Left lung (tissue), 4 donors: ENCODE measurements at regions not wholly inside any gene's neighbourhood (a gene's known extent, or its start where the extent isn't known, plus 50 kb on each side); places are given as distances from the start of the nearest gene placed in this dataset.
A peak's percentile ranks its signal among the peaks of the same experiment; 100 is the strongest.

Experiments used
- ATAC-seq: fragments of 200-7000 bp; cut with Tn5 transposase; one replicate; pipeline ENCODE4 v1.9.1; 2020; ENCODE audit warnings: moderate library complexity
- DNase-seq, 4 donors: peaks; one replicate each; pipeline ENCODE4 v3.0.0-alpha.2; 2013 to 2020
- H3K27ac ChIP-seq, 2 donors: fragments of 200-600 bp; sonication (generic) in 1 of 2; one replicate each; pipeline versions ENCODE4 v1.5.0 to v1.8.0; 2020 to 2021
- H3K27me3 ChIP-seq, 2 donors: fragments of 200-600 bp; sonication (generic) in 1 of 2; one replicate each; pipeline versions ENCODE4 v1.5.0 to v1.8.0; 2020 to 2021
- H3K36me3 ChIP-seq, 2 donors: fragments of 200-600 bp; sonication (generic) in 1 of 2; one replicate each; pipeline versions ENCODE4 v1.5.0 to v1.8.0; 2020 to 2021
- H3K4me1 ChIP-seq, 2 donors: fragments of 200-600 bp; one replicate each; pipeline ENCODE4 v1.8.0; 2021
- H3K4me3 ChIP-seq, 2 donors: fragments of 200-600 bp; sonication (generic) in 1 of 2; one replicate each; pipeline versions ENCODE4 v1.5.0 to v1.8.0; 2020 to 2021; ENCODE audit warnings: mild to moderate bottlenecking in 1 of 2
- H3K9me3 ChIP-seq, 2 donors: fragments of 200-600 bp; sonication (generic) in 1 of 2; one replicate each; pipeline versions ENCODE4 v1.5.0 to v1.8.0; 2020 to 2021
- intact Hi-C, 2 donors: fragments of 100-400 bp; cut with DNase I; formaldehyde crosslinking; loops; one replicate each; pipeline versions ENCODE4 v1.11.2 to v1.14.2; 2022
- TF ChIP-seq, protein P1 (sequence below), 2 donors: fragments of 200-600 bp; sonication (generic) in 1 of 2; IDR thresholded peaks; one replicate each; pipeline versions ENCODE4 v1.5.0 to v1.8.0; 2021; ENCODE audit warnings: antibody characterized with exemption in 2 of 2
- donor health status: DM: no; HTN: yes; CAD: no.
- donor health status: DM: no; HTN: no; CAD: no.

DNA sequence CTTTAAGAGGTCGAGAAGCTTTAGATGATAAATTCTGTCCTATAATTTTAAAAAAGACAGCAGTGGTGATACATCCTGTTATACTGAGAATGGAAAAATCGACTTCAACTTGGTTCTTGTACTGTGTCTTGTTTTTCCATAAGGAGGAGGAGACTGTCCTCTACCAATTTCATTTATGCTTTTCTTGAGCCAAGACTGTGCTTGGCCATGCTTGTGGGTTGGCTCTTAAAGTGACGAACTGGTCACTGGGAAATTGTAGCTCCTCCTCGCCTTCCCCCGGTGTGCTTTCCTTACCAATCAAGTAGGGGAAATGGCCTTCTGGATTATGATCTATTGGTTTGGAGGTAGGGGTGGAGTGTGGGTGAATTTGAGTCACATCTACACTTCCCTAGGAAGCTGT lies 67.1 kb upstream of the HSPB3 start:
- Histone ChIP-seq H3K27me3 (no peaks in the 10 kb centered on the region), H3K4me1 (peaks cover 0 to 4% of the 10 kb centered on the region in 2 donors), H3K36me3 (no peaks in the 10 kb centered on the region), H3K9me3 (peaks cover 0 to 4% of the 10 kb centered on the region in 2 donors), H3K27ac (peak overlapping the region in 1 of 2 donors; percentile 20), H3K4me3 (no peak overlapping the region)
- DNase-seq (no peak), ATAC-seq (peak; percentile 56)
- intact Hi-C loops, result no loop called here
- TF ChIP-seq, protein P1, sequence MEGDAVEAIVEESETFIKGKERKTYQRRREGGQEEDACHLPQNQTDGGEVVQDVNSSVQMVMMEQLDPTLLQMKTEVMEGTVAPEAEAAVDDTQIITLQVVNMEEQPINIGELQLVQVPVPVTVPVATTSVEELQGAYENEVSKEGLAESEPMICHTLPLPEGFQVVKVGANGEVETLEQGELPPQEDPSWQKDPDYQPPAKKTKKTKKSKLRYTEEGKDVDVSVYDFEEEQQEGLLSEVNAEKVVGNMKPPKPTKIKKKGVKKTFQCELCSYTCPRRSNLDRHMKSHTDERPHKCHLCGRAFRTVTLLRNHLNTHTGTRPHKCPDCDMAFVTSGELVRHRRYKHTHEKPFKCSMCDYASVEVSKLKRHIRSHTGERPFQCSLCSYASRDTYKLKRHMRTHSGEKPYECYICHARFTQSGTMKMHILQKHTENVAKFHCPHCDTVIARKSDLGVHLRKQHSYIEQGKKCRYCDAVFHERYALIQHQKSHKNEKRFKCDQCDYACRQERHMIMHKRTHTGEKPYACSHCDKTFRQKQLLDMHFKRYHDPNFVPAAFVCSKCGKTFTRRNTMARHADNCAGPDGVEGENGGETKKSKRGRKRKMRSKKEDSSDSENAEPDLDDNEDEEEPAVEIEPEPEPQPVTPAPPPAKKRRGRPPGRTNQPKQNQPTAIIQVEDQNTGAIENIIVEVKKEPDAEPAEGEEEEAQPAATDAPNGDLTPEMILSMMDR (IDR thresholded peaks at IDR 0.05), result no peak

DNA sequence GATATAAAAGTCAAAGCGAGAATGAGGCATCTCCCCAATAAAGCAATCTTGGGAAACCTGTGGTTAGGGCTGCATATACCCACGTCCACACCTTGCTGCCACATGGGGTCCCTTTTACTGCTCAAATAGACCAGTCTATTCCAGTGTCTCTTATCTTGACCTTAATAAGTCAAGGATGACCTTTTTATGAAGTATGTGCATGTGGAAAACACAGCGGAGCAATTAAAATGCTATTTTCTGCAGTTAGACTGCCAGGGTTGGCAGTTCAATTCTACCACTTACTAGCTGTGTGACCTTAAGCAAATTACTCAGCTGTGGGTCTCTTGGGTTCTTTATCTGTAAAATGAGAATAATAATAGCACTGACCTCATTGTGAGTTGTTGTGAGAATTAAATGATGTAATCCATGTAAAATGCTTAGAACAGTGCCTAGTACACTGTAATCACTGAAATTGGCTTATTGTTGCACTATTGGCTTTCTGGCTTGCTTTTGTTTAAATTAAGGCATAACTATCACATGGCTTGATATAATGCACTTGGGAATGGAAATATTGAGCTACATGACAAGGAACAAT lies 67.8 kb upstream of the HSPB3 start:
- intact Hi-C loops, result no loop called here
- ATAC-seq, result peak; percentile 40
- TF ChIP-seq, protein P1 (IDR thresholded peaks at IDR 0.05), result no peak

DNA sequence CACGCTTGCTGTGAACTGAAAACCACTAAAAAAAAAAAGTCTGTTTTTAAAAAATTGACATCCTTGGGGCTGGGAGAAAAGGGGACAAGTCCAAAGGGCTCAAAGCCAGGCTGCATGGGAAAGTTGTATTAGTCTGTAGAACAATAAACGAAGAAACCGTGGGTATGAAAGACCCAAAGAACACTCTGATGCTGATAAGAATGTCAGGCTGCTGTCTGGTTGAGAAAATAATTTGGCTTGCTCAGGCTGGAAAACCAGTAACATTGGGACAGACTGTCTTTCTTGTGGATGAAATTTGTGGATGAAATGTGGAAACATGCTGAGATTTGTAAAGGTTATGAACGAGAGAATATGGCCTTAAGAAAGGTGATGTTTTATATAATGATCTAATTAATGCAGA lies 68.5 kb upstream of the HSPB3 start:
- no peaks in the 10 kb centered on the region for H3K9me3 ChIP-seq
- ATAC-seq, result no peak
- no peak for DNase-seq
- no peak overlapping the region for H3K4me3 ChIP-seq
- peaks cover 0 to 4% of the 10 kb centered on the region in 2 donors for H3K4me1 ChIP-seq
- intact Hi-C loops, result no loop called here
- no peaks in the 10 kb centered on the region for H3K36me3 ChIP-seq
- TF ChIP-seq, protein P1 (IDR thresholded peaks at IDR 0.05), result no peak
- H3K27me3 ChIP-seq, result no peaks in the 10 kb centered on the region
- H3K27ac ChIP-seq, result no peak overlapping the region

More for the DNA sequence above, 67.8 kb upstream of the HSPB3 start:
- Histone ChIP-seq H3K9me3 (no peaks in the 10 kb centered on the region), H3K27me3 (no peaks in the 10 kb centered on the region), H3K4me1 (peaks cover 0 to 4% of the 10 kb centered on the region in 2 donors), H3K4me3 (no peak overlapping the region), H3K36me3 (no peaks in the 10 kb centered on the region), H3K27ac (no peak overlapping the region)
- no peak for DNase-seq

DNA sequence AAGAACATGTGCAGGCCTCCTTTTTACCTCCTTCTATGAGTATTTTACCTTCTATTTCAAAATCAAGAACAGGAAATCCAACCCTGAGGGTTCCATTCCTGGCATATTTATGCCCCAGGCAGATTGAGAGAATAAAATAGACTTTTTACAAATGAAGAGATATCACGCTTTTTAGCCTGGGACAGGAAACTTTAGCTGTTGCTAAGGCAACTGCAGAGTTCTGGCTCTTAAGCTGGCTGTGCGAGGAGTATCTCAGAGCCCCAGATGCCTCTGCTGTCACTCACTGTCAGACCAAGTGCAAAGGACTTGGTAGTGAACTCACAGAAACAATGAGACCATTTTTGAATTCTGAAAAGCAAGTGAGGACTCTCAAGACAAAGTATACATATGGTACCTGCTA lies 69.5 kb upstream of the HSPB3 start:
- Histone ChIP-seq H3K4me3 (no peak overlapping the region), H3K4me1 (peaks cover 0 to 4% of the 10 kb centered on the region in 2 donors), H3K27ac (no peak overlapping the region), H3K36me3 (no peaks in the 10 kb centered on the region), H3K27me3 (no peaks in the 10 kb centered on the region), H3K9me3 (no peaks in the 10 kb centered on the region)
- TF ChIP-seq, protein P1 (IDR thresholded peaks at IDR 0.05), result no peak
- no peak for ATAC-seq
- intact Hi-C loops, result no loop called here
- no peak for DNase-seq

DNA sequence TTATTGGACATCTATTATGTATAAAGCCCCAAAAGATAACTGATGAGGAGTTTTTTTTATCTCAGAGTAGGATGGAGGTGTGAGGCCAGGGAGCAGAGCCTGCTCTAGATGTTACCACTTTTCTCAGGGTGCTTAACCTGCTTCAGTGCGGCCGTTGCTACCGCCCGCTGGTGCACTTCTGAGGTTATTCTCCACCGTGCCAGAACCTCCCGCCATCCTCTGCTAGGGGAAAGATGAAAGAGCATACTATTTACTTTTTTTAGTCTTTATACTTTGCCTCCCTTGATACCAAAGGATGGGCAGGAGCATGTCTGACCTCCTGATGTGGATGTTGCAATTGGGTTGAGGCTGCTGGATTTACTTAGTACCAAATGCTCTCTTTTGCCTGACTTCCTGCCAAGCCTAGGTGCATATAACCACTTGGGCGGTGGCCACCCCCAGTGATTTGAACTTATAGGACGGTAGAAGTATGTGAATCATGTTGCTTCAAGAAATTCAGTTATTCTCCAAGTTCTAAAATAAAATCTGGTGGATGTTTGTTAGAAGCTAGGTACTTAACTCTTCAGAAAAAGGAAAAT lies 71.1 kb upstream of the HSPB3 start:
- Histone ChIP-seq H3K36me3 (no peaks in the 10 kb centered on the region), H3K9me3 (no peaks in the 10 kb centered on the region), H3K4me1 (peaks cover 0 to 4% of the 10 kb centered on the region in 2 donors), H3K27me3 (no peaks in the 10 kb centered on the region), H3K27ac (no peak overlapping the region), H3K4me3 (no peak overlapping the region)
- ATAC-seq, result no peak
- TF ChIP-seq, protein P1 (IDR thresholded peaks at IDR 0.05), result no peak
- no peak for DNase-seq
- intact Hi-C loops, result no loop called here
